A673 (cell line): ENCODE measurements at regions not wholly inside any gene's neighbourhood (a gene's known extent, or its start where the extent isn't known, plus 50 kb on each side); places are given as distances from the start of the nearest gene placed in this dataset.

Experiments used
- BruUV-seq: library from RNA; stranded (reverse); fragments of 400-500 nt; replicated peaks from 2 replicates; lab custom pipeline; 2021; lab: Mats Ljungman, UMichigan
- CTCF ChIA-PET: fragments of 300-600 bp; sonication (Branson Sonifier 250); formaldehyde crosslinking; loops from one replicate; lab custom pipeline; 2022; ENCODE audit warnings: antibody characterized with exemption; lab: Charles Lee
- POLR2A ChIA-PET: fragments of 300-600 bp; sonication (Branson Sonifier 250); formaldehyde crosslinking; loops from one replicate; lab custom pipeline; 2022; ENCODE audit warnings: antibody characterized with exemption; ENCODE audit not compliant: low non-redundant PET; lab: Charles Lee
- DNase-seq: peaks from one replicate; pipeline ENCODE4 v3.0.0-alpha.2; 2015; ENCODE audit warnings: low spot score
- H3K27ac ChIP-seq: fragments of 200-600 bp; sonication (generic); 2 replicates; pipeline ENCODE4 v1.5.1; 2016; ENCODE audit warnings: mixed run types, low read depth, mild to moderate bottlenecking, mixed read lengths, antibody characterized with exemption, low read length; ENCODE audit not compliant: poor library complexity, severe bottlenecking
- H3K27me3 ChIP-seq: fragments of 200-600 bp; sonication (generic); replicated peaks from 2 replicates; pipeline ENCODE4 v1.6.1; 2017; ENCODE audit warnings: mixed run types, low read depth, mild to moderate bottlenecking, mixed read lengths, antibody characterized with exemption, low read length; ENCODE audit not compliant: insufficient read depth, poor library complexity
- H3K36me3 ChIP-seq: fragments of 200-600 bp; sonication (generic); 2 replicates; pipeline ENCODE4 v1.6.1; 2016; ENCODE audit warnings: mixed run types, mild to moderate bottlenecking, mixed read lengths, antibody characterized with exemption, low read length; ENCODE audit not compliant: insufficient read depth, poor library complexity, severe bottlenecking
- H3K4me1 ChIP-seq: fragments of 200-600 bp; sonication (generic); 2 replicates; pipeline ENCODE4 v1.6.1; 2017; ENCODE audit warnings: mixed run types, mild to moderate bottlenecking, mixed read lengths, antibody characterized with exemption, low read length; ENCODE audit not compliant: insufficient read depth, poor library complexity, severe bottlenecking
- H3K4me3 ChIP-seq: fragments of 200-600 bp; sonication (generic); 2 replicates; pipeline ENCODE4 v1.5.1; 2016; ENCODE audit warnings: low read depth, mixed run types, mild to moderate bottlenecking, mixed read lengths, low read length; ENCODE audit not compliant: poor library complexity, severe bottlenecking
- H3K9me3 ChIP-seq: fragments of 200-600 bp; sonication (generic); 2 replicates; pipeline ENCODE4 v1.6.1; 2016; ENCODE audit warnings: mixed run types, low read depth, mild to moderate bottlenecking, mixed read lengths, antibody characterized with exemption, low read length; ENCODE audit not compliant: poor library complexity, severe bottlenecking
- EZH2 ChIP-seq: fragments of 200-600 bp; sonication (generic); IDR thresholded peaks from 2 replicates; pipeline ENCODE4 v1.6.1; 2017; ENCODE audit warnings: borderline replicate concordance, low read depth, mild to moderate bottlenecking, mixed read lengths, antibody characterized with exemption, low read length; ENCODE audit not compliant: poor library complexity, severe bottlenecking
- intact Hi-C: fragments of 100-400 bp; cut with micrococcal nuclease; formaldehyde crosslinking; loops from one replicate; pipeline ENCODE4 v1.10.0; 2022; ENCODE audit not compliant: unreplicated experiment
- TF ChIP-seq, protein P1 (sequence below): fragments of 300-800, 200-600 bp; sonication (generic); conservative IDR thresholded peaks from 2 replicates; pipeline ENCODE4 v1.5.1; 2017; ENCODE audit warnings: low read depth, mild to moderate bottlenecking, antibody characterized with exemption, low read length, moderate library complexity, mixed read lengths

- intact Hi-C loops, result no loop called here
- no peaks in the 10 kb centered on the region for H3K36me3 ChIP-seq
- no peak overlapping the region for H3K4me3 ChIP-seq
- CTCF ChIA-PET, result no interaction called here
- POLR2A ChIA-PET, result no interaction called here
- H3K4me1 ChIP-seq, result no peaks in the 10 kb centered on the region
- no peaks in the 10 kb centered on the region for H3K27me3 ChIP-seq
- no peak overlapping the region for H3K27ac ChIP-seq
- no peak for DNase-seq
- BruUV-seq, result no TSS peak
- no peak for TF ChIP-seq EZH2
- TF ChIP-seq, protein P1, sequence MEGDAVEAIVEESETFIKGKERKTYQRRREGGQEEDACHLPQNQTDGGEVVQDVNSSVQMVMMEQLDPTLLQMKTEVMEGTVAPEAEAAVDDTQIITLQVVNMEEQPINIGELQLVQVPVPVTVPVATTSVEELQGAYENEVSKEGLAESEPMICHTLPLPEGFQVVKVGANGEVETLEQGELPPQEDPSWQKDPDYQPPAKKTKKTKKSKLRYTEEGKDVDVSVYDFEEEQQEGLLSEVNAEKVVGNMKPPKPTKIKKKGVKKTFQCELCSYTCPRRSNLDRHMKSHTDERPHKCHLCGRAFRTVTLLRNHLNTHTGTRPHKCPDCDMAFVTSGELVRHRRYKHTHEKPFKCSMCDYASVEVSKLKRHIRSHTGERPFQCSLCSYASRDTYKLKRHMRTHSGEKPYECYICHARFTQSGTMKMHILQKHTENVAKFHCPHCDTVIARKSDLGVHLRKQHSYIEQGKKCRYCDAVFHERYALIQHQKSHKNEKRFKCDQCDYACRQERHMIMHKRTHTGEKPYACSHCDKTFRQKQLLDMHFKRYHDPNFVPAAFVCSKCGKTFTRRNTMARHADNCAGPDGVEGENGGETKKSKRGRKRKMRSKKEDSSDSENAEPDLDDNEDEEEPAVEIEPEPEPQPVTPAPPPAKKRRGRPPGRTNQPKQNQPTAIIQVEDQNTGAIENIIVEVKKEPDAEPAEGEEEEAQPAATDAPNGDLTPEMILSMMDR, result no peak
- H3K9me3 ChIP-seq, result peaks cover 5% of the 10 kb centered on the region
These were observed 97.9 kb upstream of the UNC13C start for GRCh38 chr15:53880357-53880756.

- POLR2A ChIA-PET, result no interaction called here
- Histone ChIP-seq H3K4me3 (no peak overlapping the region), H3K27ac (no peak overlapping the region), H3K36me3 (no peaks in the 10 kb centered on the region), H3K4me1 (no peaks in the 10 kb centered on the region), H3K27me3 (no peaks in the 10 kb centered on the region), H3K9me3 (peaks cover 5% of the 10 kb centered on the region)
- CTCF ChIA-PET, result no interaction called here
- intact Hi-C loops, result no loop called here
- DNase-seq, result no peak
- BruUV-seq, result no TSS peak
- no peak for TF ChIP-seq EZH2
- TF ChIP-seq, protein P1, result no peak
These were observed 102.5 kb upstream of the UNC13C start for GRCh38 chr15:53875711-53876110.

- no TSS peak for BruUV-seq
- POLR2A ChIA-PET, result no interaction called here
These were observed 103.1 kb upstream of the UNC13C start for GRCh38 chr15:53875139-53875538.

More at GRCh38 chr15:53875139-53875538, 103.1 kb upstream of the UNC13C start:
- no peak for DNase-seq
- Histone ChIP-seq H3K27ac (no peak overlapping the region), H3K4me3 (no peak overlapping the region), H3K36me3 (no peaks in the 10 kb centered on the region), H3K4me1 (no peaks in the 10 kb centered on the region), H3K9me3 (peaks cover 5% of the 10 kb centered on the region), H3K27me3 (no peaks in the 10 kb centered on the region)
- CTCF ChIA-PET, result no interaction called here
- intact Hi-C loops, result no loop called here
- no peak for TF ChIP-seq EZH2
- TF ChIP-seq, protein P1, result no peak
